Activated T-helper 17 cell treated with anti-CD3 and anti-CD28 coated beads, Interleukin-2, amount 50 U/mL, for 72 hours (primary cell): ENCODE measurements at regions not wholly inside any gene's neighbourhood (a gene's known extent, or its start where the extent isn't known, plus 50 kb on each side); places are given as distances from the start of the nearest gene placed in this dataset.

Experiments
- ATAC-seq: fragments of 150-1000 bp; cut with Tn5 transposase; replicated peaks from 2 replicates; pipeline ENCODE4 v1.10.0; 2021; ENCODE audit warnings: mild to moderate bottlenecking, moderate library complexity
- H3K27ac Mint-ChIP-seq: one replicate; pipeline ENCODE4 v1.8.0; 2022; ENCODE audit warnings: mixed read lengths
- H3K27me3 Mint-ChIP-seq: one replicate; pipeline ENCODE4 v1.8.0; 2022; ENCODE audit warnings: mixed read lengths
- H3K36me3 Mint-ChIP-seq: one replicate; pipeline ENCODE4 v1.8.0; 2022; ENCODE audit warnings: low read depth, mild to moderate bottlenecking, mixed read lengths
- H3K4me1 Mint-ChIP-seq: one replicate; pipeline ENCODE4 v1.8.0; 2022; ENCODE audit warnings: mixed read lengths
- H3K4me3 Mint-ChIP-seq: one replicate; pipeline ENCODE4 v1.8.0; 2022; ENCODE audit warnings: mild to moderate bottlenecking, mixed read lengths
- H3K9me3 Mint-ChIP-seq: one replicate; pipeline ENCODE4 v1.8.0; 2022; ENCODE audit warnings: mixed read lengths

DNA sequence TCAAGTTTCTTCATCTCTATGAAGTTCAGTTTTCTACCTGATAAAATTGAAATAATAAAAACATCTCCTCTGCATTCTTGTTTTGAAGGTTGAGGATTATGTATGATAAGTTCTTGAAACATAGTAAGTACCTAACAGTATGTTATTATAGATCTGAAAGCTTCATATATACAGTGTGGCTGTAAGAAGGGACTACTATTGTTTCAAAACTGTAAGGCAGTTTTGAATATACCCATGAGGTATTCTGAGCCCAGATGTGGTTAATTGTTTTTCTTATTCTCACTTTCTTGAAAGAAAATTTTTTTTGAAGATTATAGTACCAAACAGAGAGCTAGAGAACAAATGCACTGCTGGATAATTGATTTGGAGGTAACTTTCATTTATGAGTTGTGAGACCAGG is 383.2 kb downstream of the CHSY3 start:
- Mint-ChIP-seq H3K36me3 (no peaks in the 10 kb centered on the region), H3K4me1 (no peaks in the 10 kb centered on the region), H3K27ac (no peak overlapping the region), H3K4me3 (no peak overlapping the region), H3K27me3 (peaks cover 5% of the 10 kb centered on the region), H3K9me3 (no peaks in the 10 kb centered on the region)
- ATAC-seq: no peak

DNA sequence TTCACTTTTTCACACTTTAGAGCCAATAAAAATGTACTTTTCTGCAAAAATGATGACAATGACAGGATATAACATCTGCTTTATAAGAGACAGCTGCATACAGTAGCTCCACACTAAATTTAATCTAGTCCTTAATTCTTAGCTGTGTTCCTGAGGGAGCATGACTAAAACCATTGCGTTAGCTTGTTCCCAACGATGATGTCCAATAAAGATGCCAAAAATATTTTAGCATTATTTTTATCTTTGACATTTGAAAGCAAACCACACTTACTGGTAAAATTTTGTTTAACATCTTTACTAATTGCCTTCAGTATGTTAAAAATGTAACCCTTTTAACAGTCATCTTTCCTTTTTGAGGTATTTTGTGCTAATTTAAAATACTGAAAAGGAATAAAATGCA is 382.7 kb downstream of the CHSY3 start:
- Mint-ChIP-seq H3K9me3 (no peaks in the 10 kb centered on the region), H3K4me3 (no peak overlapping the region), H3K4me1 (no peaks in the 10 kb centered on the region), H3K36me3 (no peaks in the 10 kb centered on the region), H3K27ac (no peak overlapping the region), H3K27me3 (peaks cover 5% of the 10 kb centered on the region)
- no peak for ATAC-seq

DNA sequence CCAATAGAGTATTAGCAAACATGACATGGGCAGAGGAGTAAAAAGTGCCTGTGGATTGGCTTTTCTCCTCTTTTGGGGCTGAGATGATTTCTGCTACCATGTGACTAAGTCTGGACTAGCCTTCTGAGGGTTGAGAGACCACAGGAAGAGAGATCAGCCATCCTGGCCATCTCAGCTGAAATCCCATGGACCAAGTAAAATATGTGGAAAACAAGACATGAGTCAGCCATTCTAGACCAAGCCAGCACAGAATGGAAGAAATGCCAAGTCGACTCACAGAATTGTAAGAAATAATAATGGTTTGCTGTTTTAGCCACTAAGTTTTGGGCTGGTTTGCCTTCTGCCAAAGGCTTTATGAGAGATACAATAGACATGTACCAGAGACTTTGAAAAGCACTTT is 377.8 kb downstream of the CHSY3 start:
- ATAC-seq: no peak
- Mint-ChIP-seq H3K4me3 (no peak overlapping the region), H3K9me3 (no peaks in the 10 kb centered on the region), H3K27ac (no peak overlapping the region), H3K36me3 (no peaks in the 10 kb centered on the region), H3K4me1 (no peaks in the 10 kb centered on the region), H3K27me3 (no peaks in the 10 kb centered on the region)

DNA sequence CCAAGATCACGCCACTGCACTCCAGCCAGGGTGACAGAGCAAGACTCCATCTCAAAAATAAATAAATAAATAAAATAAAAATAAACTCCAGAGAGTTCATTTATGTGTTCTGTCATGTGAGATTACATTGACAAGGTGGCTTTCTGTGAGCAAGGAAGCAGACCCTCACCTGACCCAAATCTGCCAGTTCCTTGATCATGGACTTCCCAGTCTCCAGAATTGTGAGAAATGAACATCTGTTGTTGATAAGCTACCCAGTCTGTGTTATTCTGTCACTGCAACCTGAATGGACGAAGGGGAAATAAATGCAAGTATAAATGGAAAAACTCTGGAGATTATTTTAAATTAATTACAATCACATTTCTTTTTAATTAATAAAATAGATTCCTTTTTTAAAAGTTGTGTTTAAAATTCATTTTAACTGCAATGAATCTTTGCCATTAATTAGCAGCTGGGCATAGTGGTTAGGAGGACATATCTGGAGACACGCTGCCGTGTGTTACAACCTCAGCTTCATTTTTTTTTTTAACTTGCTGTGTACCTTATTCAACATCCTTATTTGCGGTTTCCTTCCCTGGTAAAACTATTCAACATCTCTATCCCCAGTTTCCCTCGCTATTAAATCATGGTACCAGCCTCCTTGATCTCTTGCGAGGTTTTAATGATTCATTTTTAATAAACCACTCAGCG is 376.4 kb downstream of the CHSY3 start:
- ATAC-seq: no peak
- H3K27me3 Mint-ChIP-seq: peaks cover 3% of the 10 kb centered on the region
- no peak overlapping the region for H3K27ac Mint-ChIP-seq
- no peaks in the 10 kb centered on the region for H3K9me3 Mint-ChIP-seq
- H3K36me3 Mint-ChIP-seq: no peaks in the 10 kb centered on the region
- no peaks in the 10 kb centered on the region for H3K4me1 Mint-ChIP-seq
- H3K4me3 Mint-ChIP-seq: no peak overlapping the region

DNA sequence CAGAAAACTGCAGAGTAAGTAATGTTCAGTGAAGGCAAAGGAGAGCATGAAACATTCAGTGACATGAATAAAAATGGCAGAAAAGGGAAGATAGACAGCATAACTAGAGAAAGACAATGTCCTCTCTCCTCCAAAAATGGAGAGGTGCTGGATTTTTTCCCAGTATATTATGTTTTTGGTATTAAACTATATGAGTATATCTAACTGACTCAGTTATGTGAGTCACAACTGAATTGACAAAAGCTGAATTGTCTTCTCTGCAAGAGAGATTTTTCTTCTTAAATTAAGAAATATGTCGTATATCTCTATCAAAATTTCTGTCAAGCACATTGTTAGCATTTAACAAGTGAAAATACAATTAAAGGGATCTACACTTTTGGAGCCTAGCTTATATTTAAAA is 375.1 kb downstream of the CHSY3 start:
- H3K27me3 Mint-ChIP-seq: peaks cover 3% of the 10 kb centered on the region
- no peak overlapping the region for H3K27ac Mint-ChIP-seq
- no peaks in the 10 kb centered on the region for H3K36me3 Mint-ChIP-seq
- no peaks in the 10 kb centered on the region for H3K4me1 Mint-ChIP-seq
- no peak overlapping the region for H3K4me3 Mint-ChIP-seq
- H3K9me3 Mint-ChIP-seq: no peaks in the 10 kb centered on the region
- ATAC-seq: no peak

DNA sequence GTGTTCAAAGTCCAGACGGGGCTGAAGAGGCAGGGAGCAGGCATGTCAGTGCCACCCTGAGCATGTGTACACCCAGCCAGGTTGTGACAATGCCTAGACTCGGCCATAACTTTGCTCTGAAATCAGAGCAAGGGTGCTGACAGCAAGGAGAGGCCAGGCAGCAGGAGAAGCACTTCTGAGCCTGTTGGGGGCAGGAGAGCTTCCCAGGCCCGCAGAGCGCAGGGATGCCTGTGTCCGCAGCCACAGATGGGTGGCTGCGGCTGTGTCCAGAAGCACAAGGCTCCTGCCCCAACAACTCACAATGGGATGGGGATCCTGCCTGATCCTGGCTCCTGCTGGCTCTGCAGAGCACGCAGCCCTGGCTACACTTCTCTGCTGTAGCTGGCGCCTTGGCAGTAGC is 373.9 kb downstream of the CHSY3 start:
- no peaks in the 10 kb centered on the region for H3K36me3 Mint-ChIP-seq
- H3K9me3 Mint-ChIP-seq: no peaks in the 10 kb centered on the region
- H3K27ac Mint-ChIP-seq: no peak overlapping the region
- peaks cover 3% of the 10 kb centered on the region for H3K27me3 Mint-ChIP-seq
- no peak overlapping the region for H3K4me3 Mint-ChIP-seq
- no peak for ATAC-seq
- H3K4me1 Mint-ChIP-seq: no peaks in the 10 kb centered on the region

DNA sequence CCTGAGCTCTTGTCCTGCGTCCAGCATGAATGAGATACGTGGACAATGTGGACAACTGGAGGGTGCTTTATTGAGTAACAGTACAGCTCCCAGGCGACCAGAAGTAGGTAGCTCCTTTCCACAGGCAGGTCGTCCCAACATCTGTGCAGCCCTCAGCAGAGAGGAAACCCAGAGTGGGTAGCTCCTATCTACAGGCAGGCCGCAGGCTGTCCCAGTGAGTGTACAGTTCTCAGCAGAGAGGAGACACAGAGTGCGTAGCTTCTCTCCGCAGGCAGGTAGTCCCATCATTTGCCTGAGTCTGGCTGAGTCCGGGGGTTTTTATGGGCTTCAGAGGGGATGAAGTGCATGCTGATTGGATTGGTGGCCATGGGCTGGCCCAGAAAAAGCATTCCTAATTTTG is 373.3 kb downstream of the CHSY3 start:
- Mint-ChIP-seq H3K27me3 (peaks cover 3% of the 10 kb centered on the region), H3K9me3 (no peaks in the 10 kb centered on the region), H3K4me1 (no peaks in the 10 kb centered on the region), H3K4me3 (no peak overlapping the region), H3K27ac (no peak overlapping the region), H3K36me3 (no peaks in the 10 kb centered on the region)
- ATAC-seq: no peak

DNA sequence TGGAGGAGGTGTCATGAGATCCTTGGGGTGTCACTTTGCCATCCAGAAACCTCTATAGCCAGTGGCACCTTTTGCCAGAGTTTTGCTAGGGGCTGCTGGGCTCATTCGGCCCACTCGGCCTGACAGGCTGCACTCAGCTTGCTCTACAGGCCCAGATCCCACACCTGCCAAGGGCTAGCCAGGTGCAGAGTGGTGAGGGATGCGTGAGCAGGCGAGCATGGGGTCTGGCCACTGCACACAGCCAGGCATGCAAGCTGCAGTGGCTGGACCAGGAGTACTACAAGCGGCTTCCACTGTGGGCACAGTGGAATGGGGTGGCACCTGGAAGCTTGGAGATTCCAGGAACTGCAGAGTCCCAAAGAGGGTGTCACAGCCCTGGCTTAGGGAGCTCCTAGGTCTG is 372.7 kb downstream of the CHSY3 start:
- H3K4me3 Mint-ChIP-seq: no peak overlapping the region
- H3K9me3 Mint-ChIP-seq: no peaks in the 10 kb centered on the region
- no peak for ATAC-seq
- no peaks in the 10 kb centered on the region for H3K4me1 Mint-ChIP-seq
- peaks cover 3% of the 10 kb centered on the region for H3K27me3 Mint-ChIP-seq
- no peak overlapping the region for H3K27ac Mint-ChIP-seq
- no peaks in the 10 kb centered on the region for H3K36me3 Mint-ChIP-seq

DNA sequence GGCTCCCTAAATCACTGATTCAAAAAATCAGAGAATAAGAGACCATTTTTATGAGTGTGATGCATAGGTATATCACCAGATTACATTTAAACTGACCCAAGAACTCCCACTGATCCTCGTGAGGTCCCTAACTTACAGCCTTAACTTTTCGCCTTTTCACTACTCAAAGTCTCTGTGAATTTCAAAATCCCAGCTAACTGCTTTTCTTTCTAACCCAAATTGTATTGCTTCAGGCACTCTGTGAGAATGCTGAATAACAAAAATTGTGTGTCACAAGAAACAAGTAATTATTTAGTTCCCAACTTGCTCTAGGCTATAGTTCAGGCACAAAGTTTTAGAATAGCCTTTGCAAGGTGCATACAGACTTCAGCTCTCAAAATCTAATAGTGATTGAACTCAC is 368.6 kb downstream of the CHSY3 start:
- peaks cover 6% of the 10 kb centered on the region for H3K27me3 Mint-ChIP-seq
- H3K27ac Mint-ChIP-seq: no peak overlapping the region
- H3K4me1 Mint-ChIP-seq: no peaks in the 10 kb centered on the region
- no peak overlapping the region for H3K4me3 Mint-ChIP-seq
- H3K36me3 Mint-ChIP-seq: no peaks in the 10 kb centered on the region
- no peak for ATAC-seq
- no peaks in the 10 kb centered on the region for H3K9me3 Mint-ChIP-seq

DNA sequence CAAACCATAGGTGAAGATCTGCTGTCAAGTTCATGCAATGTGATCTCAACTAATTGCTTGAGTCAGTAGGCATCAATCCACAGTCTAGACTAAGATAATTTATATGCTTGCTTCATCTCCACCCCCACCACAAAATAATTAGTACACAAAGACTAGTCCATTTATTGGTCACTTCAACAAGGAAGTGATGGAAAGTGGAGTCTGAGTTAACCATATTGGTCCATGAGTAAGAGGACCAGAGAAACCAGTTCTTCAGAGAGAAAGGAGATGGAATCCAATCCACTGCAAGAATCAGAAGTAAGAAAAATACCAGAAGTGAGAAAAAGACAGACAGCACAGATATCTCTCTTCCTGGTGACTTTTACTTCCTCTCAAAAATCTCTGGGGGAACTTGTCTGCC is 366.5 kb downstream of the CHSY3 start:
- Mint-ChIP-seq H3K4me3 (no peak overlapping the region), H3K36me3 (no peaks in the 10 kb centered on the region), H3K4me1 (no peaks in the 10 kb centered on the region), H3K27me3 (peaks cover 5% of the 10 kb centered on the region), H3K9me3 (no peaks in the 10 kb centered on the region), H3K27ac (no peak overlapping the region)
- ATAC-seq: no peak

DNA sequence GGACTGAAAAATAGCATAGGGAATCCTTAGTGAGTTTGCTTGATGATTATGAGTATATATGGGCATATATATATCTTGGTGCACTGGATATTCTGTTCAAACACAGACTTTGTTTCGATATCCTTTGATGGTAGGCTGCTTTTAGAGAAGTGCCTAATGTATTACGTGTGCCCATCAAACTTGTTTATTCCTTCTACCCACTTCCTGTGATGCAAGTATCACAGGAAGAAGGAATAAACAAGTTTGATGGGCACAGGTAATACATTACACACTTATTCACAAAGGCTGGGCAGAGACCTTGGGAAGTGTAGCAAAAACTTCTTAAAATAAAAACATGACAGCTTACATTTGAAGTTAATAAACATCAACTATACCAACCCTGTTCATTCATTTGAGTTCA is 364.2 kb downstream of the CHSY3 start:
- H3K4me1 Mint-ChIP-seq: no peaks in the 10 kb centered on the region
- peaks cover 3% of the 10 kb centered on the region for H3K27me3 Mint-ChIP-seq
- H3K36me3 Mint-ChIP-seq: no peaks in the 10 kb centered on the region
- H3K9me3 Mint-ChIP-seq: no peaks in the 10 kb centered on the region
- no peak overlapping the region for H3K4me3 Mint-ChIP-seq
- H3K27ac Mint-ChIP-seq: no peak overlapping the region
- ATAC-seq: no peak

DNA sequence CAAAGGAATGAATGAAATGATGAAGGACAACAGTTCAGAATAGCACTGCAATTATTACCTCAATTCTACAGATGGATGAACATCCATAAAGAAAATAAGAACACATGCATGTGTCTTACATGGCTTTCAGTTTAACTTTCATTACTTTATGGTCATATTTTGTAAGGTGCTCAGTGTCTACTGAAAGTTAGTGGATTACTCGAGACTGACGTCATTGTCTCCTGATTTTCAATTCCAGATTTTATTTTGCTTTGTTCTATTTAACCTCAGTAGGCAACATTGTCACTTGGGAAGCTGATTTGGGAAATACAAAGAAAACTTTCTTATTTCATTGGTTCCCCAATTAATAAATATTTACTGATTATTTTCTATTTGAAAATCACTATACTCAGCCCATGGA is 363.7 kb downstream of the CHSY3 start:
- Mint-ChIP-seq H3K9me3 (no peaks in the 10 kb centered on the region), H3K36me3 (no peaks in the 10 kb centered on the region), H3K27me3 (peaks cover 3% of the 10 kb centered on the region), H3K4me1 (no peaks in the 10 kb centered on the region), H3K4me3 (no peak overlapping the region), H3K27ac (no peak overlapping the region)
- ATAC-seq: no peak

DNA sequence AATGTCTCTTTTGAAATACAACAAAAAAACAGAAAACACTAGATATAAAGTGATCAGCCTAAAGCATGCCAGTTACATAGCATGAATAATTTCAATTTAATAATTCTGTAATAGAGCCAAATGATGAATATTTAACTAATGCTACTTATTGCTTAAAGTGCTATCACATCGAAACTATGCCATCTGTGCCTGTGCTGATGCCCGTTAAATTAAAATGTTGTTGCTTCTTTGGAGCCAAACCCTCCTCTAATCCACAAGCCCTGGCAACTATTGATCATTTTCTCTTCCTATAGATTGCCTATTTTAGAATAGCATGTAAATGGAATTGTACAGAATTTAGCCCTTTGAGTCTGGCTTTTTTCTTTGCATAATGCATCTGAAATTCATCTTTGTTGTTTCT is 356.2 kb downstream of the CHSY3 start:
- Mint-ChIP-seq H3K36me3 (no peaks in the 10 kb centered on the region), H3K27me3 (no peaks in the 10 kb centered on the region), H3K27ac (no peak overlapping the region), H3K4me1 (no peaks in the 10 kb centered on the region), H3K9me3 (peaks cover 6% of the 10 kb centered on the region), H3K4me3 (no peak overlapping the region)
- no peak for ATAC-seq

DNA sequence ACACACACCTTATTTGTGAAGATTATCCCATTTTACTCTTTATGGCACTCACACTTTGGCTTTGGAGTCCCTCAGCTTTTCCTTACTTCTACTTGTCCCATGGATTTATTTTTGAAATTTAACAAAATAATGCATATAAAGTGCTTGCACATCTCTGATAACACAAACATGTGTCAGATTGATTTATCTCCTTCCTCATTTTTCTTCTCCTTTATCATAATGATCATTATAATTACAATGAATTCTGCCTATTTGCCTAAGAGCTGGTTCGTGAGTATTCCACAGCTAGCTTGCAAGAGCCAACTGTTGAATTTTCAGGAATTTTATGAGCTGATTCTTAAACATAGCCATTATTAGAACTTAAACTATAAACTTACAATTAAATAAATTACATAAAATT is 347.7 kb downstream of the CHSY3 start:
- no peaks in the 10 kb centered on the region for H3K9me3 Mint-ChIP-seq
- H3K4me3 Mint-ChIP-seq: no peak overlapping the region
- no peak for ATAC-seq
- no peaks in the 10 kb centered on the region for H3K4me1 Mint-ChIP-seq
- no peaks in the 10 kb centered on the region for H3K36me3 Mint-ChIP-seq
- no peaks in the 10 kb centered on the region for H3K27me3 Mint-ChIP-seq
- no peak overlapping the region for H3K27ac Mint-ChIP-seq

DNA sequence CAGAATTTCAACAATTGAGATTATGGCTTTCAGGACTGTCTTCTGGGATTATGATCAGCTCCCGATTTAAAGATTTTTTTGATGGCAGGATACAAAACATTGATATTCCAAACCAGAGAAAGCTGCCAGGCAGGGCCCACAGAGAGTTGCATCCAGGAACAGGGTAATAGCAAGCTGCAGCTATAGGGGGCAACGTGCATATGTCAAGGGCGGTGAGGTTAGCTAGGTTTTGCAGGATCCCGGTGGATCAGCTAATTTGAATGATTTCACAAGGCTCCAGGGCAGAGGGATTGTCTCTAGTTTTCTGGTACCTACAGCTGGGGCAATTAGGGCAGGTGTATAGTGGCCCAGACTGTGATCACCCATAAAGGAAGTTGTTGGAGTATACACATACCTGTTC is 339.4 kb downstream of the CHSY3 start:
- H3K4me1 Mint-ChIP-seq: no peaks in the 10 kb centered on the region
- no peaks in the 10 kb centered on the region for H3K36me3 Mint-ChIP-seq
- no peak overlapping the region for H3K27ac Mint-ChIP-seq
- H3K4me3 Mint-ChIP-seq: no peak overlapping the region
- H3K9me3 Mint-ChIP-seq: no peaks in the 10 kb centered on the region
- ATAC-seq: no peak
- no peaks in the 10 kb centered on the region for H3K27me3 Mint-ChIP-seq

DNA sequence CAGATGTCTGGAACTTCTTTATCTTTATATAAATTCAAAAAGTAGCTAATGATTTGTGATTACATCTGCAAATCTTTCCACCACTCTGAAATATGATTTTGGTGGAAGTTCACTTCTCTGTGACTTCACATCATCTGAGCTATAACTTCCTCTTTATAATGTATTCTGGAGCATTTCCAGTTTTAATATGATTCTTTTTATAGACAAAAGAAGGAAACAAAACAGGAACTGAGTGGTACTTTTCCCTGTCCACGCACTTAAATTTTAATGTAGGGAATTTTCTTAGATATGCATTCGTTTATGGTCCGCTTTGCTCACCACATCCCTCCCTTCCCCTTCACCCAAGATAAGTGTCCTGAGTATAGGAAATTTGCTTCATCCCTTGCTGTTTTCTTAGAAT is 333.5 kb downstream of the CHSY3 start:
- H3K27me3 Mint-ChIP-seq: peaks cover 4% of the 10 kb centered on the region
- no peak overlapping the region for H3K27ac Mint-ChIP-seq
- ATAC-seq: no peak
- H3K4me3 Mint-ChIP-seq: no peak overlapping the region
- H3K36me3 Mint-ChIP-seq: no peaks in the 10 kb centered on the region
- peaks cover 8% of the 10 kb centered on the region for H3K9me3 Mint-ChIP-seq
- H3K4me1 Mint-ChIP-seq: no peaks in the 10 kb centered on the region
